ENCODE measurements at regions not wholly inside any gene's neighbourhood (a gene's known extent, or its start where the extent isn't known, plus 50 kb on each side); places are given as distances from the start of the nearest gene placed in this dataset.

DNA sequence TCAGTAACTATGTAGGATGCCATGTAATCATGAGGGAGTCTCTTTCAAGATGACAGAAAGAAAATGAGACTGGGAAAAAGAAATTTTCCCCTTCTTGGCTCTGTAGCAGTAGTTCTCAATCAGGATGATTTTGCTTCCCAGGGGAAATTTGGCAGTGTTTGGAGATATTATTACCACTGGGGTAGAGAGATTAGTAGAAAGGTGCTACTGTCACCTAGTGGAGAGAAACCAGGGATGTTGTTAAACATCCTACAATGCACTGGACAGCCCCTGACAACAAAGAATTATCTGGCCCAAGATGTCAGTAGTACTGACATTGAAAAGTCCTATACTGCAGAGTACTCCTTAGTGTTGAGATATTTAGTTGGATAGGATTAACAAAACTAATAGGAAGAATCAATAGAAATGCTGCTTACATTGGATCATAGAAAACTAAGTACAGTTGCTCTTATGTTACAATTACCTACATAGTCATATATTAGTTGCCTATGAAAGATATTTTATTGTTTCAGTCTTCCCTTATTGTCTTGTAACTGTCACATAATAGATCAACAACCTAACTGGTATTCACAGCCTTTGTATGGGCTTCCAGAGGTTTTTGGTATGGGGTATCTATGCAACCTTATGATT, 433.3 kb downstream of the RAP2B start:
- Mint-ChIP-seq H3K4me1 (no peaks in the 10 kb centered on the region), H3K27ac (no peak overlapping the region), H3K36me3 (ENCODE audit: low read depth) (no peaks in the 10 kb centered on the region), H3K9me3 (no peaks in the 10 kb centered on the region), H3K4me3 (no peak overlapping the region), H3K27me3 (no peaks in the 10 kb centered on the region)
- TF ChIP-seq, protein P1, sequence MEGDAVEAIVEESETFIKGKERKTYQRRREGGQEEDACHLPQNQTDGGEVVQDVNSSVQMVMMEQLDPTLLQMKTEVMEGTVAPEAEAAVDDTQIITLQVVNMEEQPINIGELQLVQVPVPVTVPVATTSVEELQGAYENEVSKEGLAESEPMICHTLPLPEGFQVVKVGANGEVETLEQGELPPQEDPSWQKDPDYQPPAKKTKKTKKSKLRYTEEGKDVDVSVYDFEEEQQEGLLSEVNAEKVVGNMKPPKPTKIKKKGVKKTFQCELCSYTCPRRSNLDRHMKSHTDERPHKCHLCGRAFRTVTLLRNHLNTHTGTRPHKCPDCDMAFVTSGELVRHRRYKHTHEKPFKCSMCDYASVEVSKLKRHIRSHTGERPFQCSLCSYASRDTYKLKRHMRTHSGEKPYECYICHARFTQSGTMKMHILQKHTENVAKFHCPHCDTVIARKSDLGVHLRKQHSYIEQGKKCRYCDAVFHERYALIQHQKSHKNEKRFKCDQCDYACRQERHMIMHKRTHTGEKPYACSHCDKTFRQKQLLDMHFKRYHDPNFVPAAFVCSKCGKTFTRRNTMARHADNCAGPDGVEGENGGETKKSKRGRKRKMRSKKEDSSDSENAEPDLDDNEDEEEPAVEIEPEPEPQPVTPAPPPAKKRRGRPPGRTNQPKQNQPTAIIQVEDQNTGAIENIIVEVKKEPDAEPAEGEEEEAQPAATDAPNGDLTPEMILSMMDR (IDR thresholded peaks at IDR 0.05): no peak
- no peak for ATAC-seq (ENCODE audit: low read depth)
- intact Hi-C loops (cut with micrococcal nuclease): loop anchor here (1.0 kb wide), 2 partner anchors 552 to 569 kb away; no protein-coding TSS in a partner anchor
- ChIA-PET CTCF (no interaction called here), POLR2A (no interaction called here)
- DNase-seq: no peak

DNA sequence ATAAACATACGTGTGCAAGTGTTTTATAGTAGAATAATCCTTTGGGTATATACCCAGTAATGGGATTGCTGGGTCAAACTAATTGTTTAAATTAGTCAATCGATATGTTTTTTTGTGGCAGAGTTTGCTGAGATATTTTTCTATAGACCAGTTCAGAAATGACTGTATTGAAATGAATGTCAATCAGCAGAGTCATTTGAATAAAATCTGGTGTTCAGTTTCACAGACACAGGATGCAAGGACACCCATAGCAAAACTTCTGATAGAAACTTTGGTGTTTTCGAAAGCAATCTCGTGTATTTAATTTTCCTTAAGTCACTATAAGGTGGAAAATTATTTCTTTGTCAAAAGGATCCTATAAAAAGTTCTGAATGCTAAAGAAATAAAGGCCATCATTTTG, 434.4 kb downstream of the RAP2B start:
- no peaks in the 10 kb centered on the region for H3K36me3 Mint-ChIP-seq (ENCODE audit: low read depth)
- CTCF ChIA-PET: no interaction called here
- H3K4me1 Mint-ChIP-seq: no peaks in the 10 kb centered on the region

DNA sequence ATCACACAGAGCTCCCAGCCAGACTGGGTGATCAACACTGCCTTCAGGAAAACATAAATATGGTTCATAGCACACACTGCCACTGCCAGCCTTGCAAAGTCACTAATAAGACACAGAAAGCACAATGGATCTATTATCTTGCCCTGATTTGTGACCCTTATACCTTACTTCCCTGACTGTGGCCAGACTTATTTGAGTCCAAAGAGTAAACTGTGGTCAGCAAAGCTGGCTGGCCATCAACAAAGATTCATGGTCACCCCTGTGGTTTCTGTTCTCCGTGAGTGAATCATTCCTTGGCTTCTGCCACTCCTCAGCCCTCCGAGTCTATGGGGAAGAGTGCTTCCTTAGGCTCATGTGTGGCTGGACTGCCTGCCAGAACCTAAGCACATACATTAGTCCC, 437.7 kb downstream of the RAP2B start:
- TF ChIP-seq, protein P1 (IDR thresholded peaks at IDR 0.05): no peak
- intact Hi-C loops (cut with micrococcal nuclease): no loop called here

More for the DNA sequence above, 434.4 kb downstream of the RAP2B start:
- Mint-ChIP-seq H3K27me3 (no peaks in the 10 kb centered on the region), H3K4me3 (no peak overlapping the region), H3K9me3 (no peaks in the 10 kb centered on the region), H3K27ac (no peak overlapping the region)
- no peak for DNase-seq
- intact Hi-C loops (cut with micrococcal nuclease): loop anchor here (1.0 kb wide), 1 partner anchor 35 kb away; no protein-coding TSS in a partner anchor
- TF ChIP-seq, protein P1 (IDR thresholded peaks at IDR 0.05): no peak
- no peak for ATAC-seq (ENCODE audit: low read depth)
- POLR2A ChIA-PET: no interaction called here

DNA sequence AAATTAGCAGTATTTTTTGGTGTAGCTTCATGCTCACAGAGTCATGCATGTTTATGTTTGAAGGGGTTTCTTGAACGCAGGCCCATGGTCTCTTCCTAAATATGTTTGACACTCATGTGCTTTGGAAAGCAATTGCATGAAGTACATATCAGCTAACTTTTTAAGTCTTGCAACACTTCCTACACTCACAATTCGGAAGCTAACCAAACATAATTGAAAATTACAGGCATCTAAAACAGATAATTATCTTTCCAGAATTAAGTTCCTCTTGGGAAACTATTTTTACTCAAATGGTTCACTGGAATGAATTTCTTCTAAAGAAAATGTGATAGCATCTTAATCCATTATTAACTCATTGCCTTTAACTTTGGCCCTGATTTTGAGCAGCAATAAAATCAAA, 438.9 kb downstream of the RAP2B start:
- ChIA-PET CTCF (no interaction called here), POLR2A (no interaction called here)
- TF ChIP-seq, protein P1 (IDR thresholded peaks at IDR 0.05): no peak
- no peak overlapping the region for H3K27ac Mint-ChIP-seq
- intact Hi-C loops (cut with micrococcal nuclease): no loop called here
- peaks cover under 1% of the 10 kb centered on the region for H3K27me3 Mint-ChIP-seq
- H3K4me3 Mint-ChIP-seq: no peak overlapping the region
- H3K4me1 Mint-ChIP-seq: no peaks in the 10 kb centered on the region
- H3K36me3 Mint-ChIP-seq (ENCODE audit: low read depth): no peaks in the 10 kb centered on the region
- ATAC-seq (ENCODE audit: low read depth): no peak
- no peaks in the 10 kb centered on the region for H3K9me3 Mint-ChIP-seq
- no peak for DNase-seq

More for the DNA sequence above, 437.7 kb downstream of the RAP2B start:
- ChIA-PET CTCF (no interaction called here), POLR2A (no interaction called here)
- Mint-ChIP-seq H3K4me3 (no peak overlapping the region), H3K9me3 (no peaks in the 10 kb centered on the region), H3K4me1 (no peaks in the 10 kb centered on the region), H3K27ac (no peak overlapping the region), H3K27me3 (no peaks in the 10 kb centered on the region), H3K36me3 (ENCODE audit: low read depth) (no peaks in the 10 kb centered on the region)
- no peak for DNase-seq
- no peak for ATAC-seq (ENCODE audit: low read depth)

DNA sequence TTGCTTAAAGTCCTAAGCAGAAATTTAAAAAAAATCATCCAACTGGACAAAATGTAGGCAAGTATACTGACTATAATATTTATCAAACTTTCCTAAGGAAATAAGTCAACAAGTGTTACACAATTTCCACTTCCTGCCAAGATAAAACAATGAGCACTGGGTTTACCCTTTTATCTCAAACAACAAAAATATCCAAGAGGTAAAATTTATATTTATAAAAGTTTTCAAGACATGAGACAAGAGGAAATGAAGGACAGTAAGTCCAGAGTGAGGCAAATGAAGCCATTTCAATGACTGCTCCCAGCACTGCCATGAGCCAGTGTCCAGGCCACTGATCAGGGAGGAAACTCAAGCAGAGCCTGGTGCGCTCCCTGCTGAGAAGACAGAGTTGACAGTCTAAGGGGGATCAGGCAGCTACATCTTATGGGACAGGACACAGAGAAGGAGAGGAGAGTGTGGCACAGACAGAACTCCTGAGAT, 439.4 kb downstream of the RAP2B start:
- H3K27me3 Mint-ChIP-seq: peaks cover 2% of the 10 kb centered on the region
- H3K36me3 Mint-ChIP-seq (ENCODE audit: low read depth): no peaks in the 10 kb centered on the region
- no peaks in the 10 kb centered on the region for H3K9me3 Mint-ChIP-seq
- H3K4me1 Mint-ChIP-seq: no peaks in the 10 kb centered on the region
- ChIA-PET POLR2A (no interaction called here), CTCF (no interaction called here)
- TF ChIP-seq, protein P1 (IDR thresholded peaks at IDR 0.05): no peak
- no peak overlapping the region for H3K27ac Mint-ChIP-seq
- H3K4me3 Mint-ChIP-seq: no peak overlapping the region
- DNase-seq (no peak), ATAC-seq (ENCODE audit: low read depth) (no peak)
- intact Hi-C loops (cut with micrococcal nuclease): no loop called here
